CD14-positive monocyte (primary cell): ENCODE measurements at regions not wholly inside any gene's neighbourhood (a gene's known extent, or its start where the extent isn't known, plus 50 kb on each side); places are given as distances from the start of the nearest gene placed in this dataset.

Source experiments
- DNase-seq, 3 donors: peaks; one replicate each; pipeline ENCODE4 v3.0.0-alpha.2; 2011 to 2022
- H2AFZ ChIP-seq: 2 replicates; pipeline ENCODE4 v1.6.0; 2012; ENCODE audit warnings: mild to moderate bottlenecking, low read depth, low read length, inconsistent platforms; ENCODE audit not compliant: insufficient read depth, poor library complexity, severe bottlenecking
- H3K27ac ChIP-seq, 2 donors: 1 replicate in 1 of 2; 2 replicates in 1 of 2; pipeline ENCODE4 v1.5.1; 2012 to 2013; ENCODE audit warnings: low read length in 2 of 2, control low read depth in 1 of 2, inconsistent platforms in 1 of 2, low read depth in 1 of 2, mild to moderate bottlenecking in 1 of 2
- H3K27me3 ChIP-seq, 2 donors: one replicate each; pipeline versions ENCODE4 v1.6.0 to v1.6.1; 2011 to 2013; ENCODE audit warnings: low read length in 2 of 2; ENCODE audit not compliant: control insufficient read depth in 2 of 2, insufficient read depth in 2 of 2
- H3K36me3 ChIP-seq, 2 donors: replicated peaks in 1 of 2; 1 replicate in 1 of 2; 2 replicates in 1 of 2; pipeline versions ENCODE4 v1.5.1 to v1.6.1; 2012 to 2013; ENCODE audit warnings: low read length in 2 of 2, control low read depth in 1 of 2, inconsistent platforms in 1 of 2, mild to moderate bottlenecking in 1 of 2; ENCODE audit not compliant: insufficient read depth in 2 of 2, control insufficient read depth in 1 of 2
- H3K4me1 ChIP-seq, 2 donors: 1 replicate in 1 of 2; 2 replicates in 1 of 2; pipeline versions ENCODE4 v1.5.1 to v1.6.1; 2012 to 2013; ENCODE audit warnings: low read length in 2 of 2, control low read depth in 1 of 2, inconsistent platforms in 1 of 2, mild to moderate bottlenecking in 1 of 2, moderate library complexity in 1 of 2; ENCODE audit not compliant: insufficient read depth in 2 of 2, control insufficient read depth in 1 of 2
- H3K4me2 ChIP-seq: replicated peaks from 2 replicates; pipeline ENCODE3; 2012; ENCODE audit warnings: low read length, moderate library complexity, mild to moderate bottlenecking; ENCODE audit not compliant: poor library complexity, severe bottlenecking; ENCODE audit errors: extremely low read depth
- H3K4me3 ChIP-seq, 3 experiments: fragments of 200-600 bp in 1 of 3; sonication (generic) in 1 of 3; replicated peaks in 1 of 3; 1 replicate in 2 of 3; 2 replicates in 1 of 3; pipeline ENCODE4 v1.5.1; 2011 to 2013; ENCODE audit warnings: low read length in 3 of 3, mild to moderate bottlenecking in 3 of 3, control low read depth in 2 of 3, low read depth in 2 of 3, inconsistent platforms in 1 of 3, moderate library complexity in 1 of 3
- H3K79me2 ChIP-seq: 2 replicates; pipeline ENCODE4 v1.6.0; 2012; ENCODE audit warnings: mild to moderate bottlenecking, control low read depth, inconsistent platforms, low read length, moderate library complexity; ENCODE audit not compliant: insufficient read depth
- H3K9ac ChIP-seq: 2 replicates; pipeline ENCODE4 v1.6.0; 2017; ENCODE audit warnings: low read length, mild to moderate bottlenecking; ENCODE audit not compliant: insufficient read depth, poor library complexity, severe bottlenecking
- H3K9me3 ChIP-seq, 2 donors: replicated peaks in 1 of 2; 1 replicate in 1 of 2; 2 replicates in 1 of 2; pipeline versions ENCODE4 v1.5.1 to v1.6.1; 2012 to 2013; ENCODE audit warnings: low read length in 2 of 2, control low read depth in 1 of 2; ENCODE audit not compliant: control insufficient read depth in 1 of 2, insufficient read depth in 1 of 2
- H4K20me1 ChIP-seq: 2 replicates; pipeline ENCODE4 v1.6.0; 2012; ENCODE audit warnings: mild to moderate bottlenecking, low read length, control low read depth, moderate library complexity; ENCODE audit not compliant: insufficient read depth
- H3K27ac Mint-ChIP-seq, 7 donors: one replicate each; pipeline ENCODE4 v1.8.0; 2020; ENCODE audit warnings: mild to moderate bottlenecking in 7 of 7, mixed read lengths in 7 of 7, moderate library complexity in 6 of 7, inconsistent platforms in 2 of 7
- H3K27me3 Mint-ChIP-seq, 3 donors: one replicate each; pipeline ENCODE4 v1.8.0; 2021 to 2022; ENCODE audit warnings: low read depth in 3 of 3, mild to moderate bottlenecking in 3 of 3, mixed read lengths in 3 of 3, moderate library complexity in 3 of 3, inconsistent platforms in 1 of 3
- H3K36me3 Mint-ChIP-seq, 2 donors: one replicate each; pipeline ENCODE4 v1.8.0; 2020; ENCODE audit warnings: mixed read lengths in 2 of 2, inconsistent platforms in 1 of 2, mild to moderate bottlenecking in 1 of 2
- H3K4me1 Mint-ChIP-seq: one replicate; pipeline ENCODE4 v1.8.0; 2020; ENCODE audit warnings: mild to moderate bottlenecking, mixed read lengths
- H3K4me3 Mint-ChIP-seq, 2 donors: one replicate each; pipeline ENCODE4 v1.8.0; 2020; ENCODE audit warnings: mild to moderate bottlenecking in 2 of 2, mixed read lengths in 2 of 2, moderate library complexity in 1 of 2
- H3K9me3 Mint-ChIP-seq, 7 donors: one replicate each; pipeline ENCODE4 v1.8.0; 2020 to 2022; ENCODE audit warnings: mixed read lengths in 7 of 7, mild to moderate bottlenecking in 6 of 7, moderate library complexity in 6 of 7, inconsistent platforms in 2 of 7
- WGBS: methylation state at CpG from one replicate; pipeline ENCODE4 v1.1.5; 2013; ENCODE audit warnings: missing lambda C conversion rate; ENCODE audit not compliant: insufficient coverage; 5-methylcytosine and 5-hydroxymethylcytosine counted together
- intact Hi-C, 2 donors: fragments of 100-400 bp; cut with micrococcal nuclease; formaldehyde crosslinking; loops; one replicate each; pipeline versions ENCODE4 v1.15.0 to v1.15.1; 2023
- TF ChIP-seq, protein P1 (sequence below): fragments of 200-600 bp; IDR thresholded peaks from one replicate; pipeline ENCODE4 v1.8.0; 2022; ENCODE audit warnings: antibody characterized with exemption, mild to moderate bottlenecking

DNA sequence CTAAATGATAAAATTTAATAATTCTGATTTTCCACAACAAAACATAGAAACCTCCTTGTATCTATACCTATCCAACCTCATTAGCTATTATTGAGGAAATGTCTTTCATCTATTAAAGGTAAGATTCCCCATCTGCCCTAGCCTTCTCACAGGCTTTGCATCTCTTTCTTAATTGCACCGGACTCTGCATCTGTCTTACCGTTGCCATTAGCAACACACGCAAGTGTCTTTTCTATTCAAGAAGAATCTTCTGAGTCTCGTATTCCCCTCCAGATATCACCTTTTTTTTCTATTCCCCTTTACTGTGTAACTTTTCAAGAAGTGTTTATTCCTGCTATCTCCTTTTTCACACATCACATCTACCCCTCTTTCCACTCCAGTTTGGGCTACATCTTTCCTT is 500.0 kb downstream of the NOVA1 start:
- no peak overlapping the region for H3K4me2 ChIP-seq
- H3K4me3 Mint-ChIP-seq: no peak overlapping the region
- H3K4me1 Mint-ChIP-seq: no peaks in the 10 kb centered on the region
- no peaks in the 10 kb centered on the region for H3K27me3 ChIP-seq
- H3K9ac ChIP-seq: no peak overlapping the region
- 60% methylated on average over 3 of the region's 4 CpGs for WGBS
- TF ChIP-seq, protein P1, sequence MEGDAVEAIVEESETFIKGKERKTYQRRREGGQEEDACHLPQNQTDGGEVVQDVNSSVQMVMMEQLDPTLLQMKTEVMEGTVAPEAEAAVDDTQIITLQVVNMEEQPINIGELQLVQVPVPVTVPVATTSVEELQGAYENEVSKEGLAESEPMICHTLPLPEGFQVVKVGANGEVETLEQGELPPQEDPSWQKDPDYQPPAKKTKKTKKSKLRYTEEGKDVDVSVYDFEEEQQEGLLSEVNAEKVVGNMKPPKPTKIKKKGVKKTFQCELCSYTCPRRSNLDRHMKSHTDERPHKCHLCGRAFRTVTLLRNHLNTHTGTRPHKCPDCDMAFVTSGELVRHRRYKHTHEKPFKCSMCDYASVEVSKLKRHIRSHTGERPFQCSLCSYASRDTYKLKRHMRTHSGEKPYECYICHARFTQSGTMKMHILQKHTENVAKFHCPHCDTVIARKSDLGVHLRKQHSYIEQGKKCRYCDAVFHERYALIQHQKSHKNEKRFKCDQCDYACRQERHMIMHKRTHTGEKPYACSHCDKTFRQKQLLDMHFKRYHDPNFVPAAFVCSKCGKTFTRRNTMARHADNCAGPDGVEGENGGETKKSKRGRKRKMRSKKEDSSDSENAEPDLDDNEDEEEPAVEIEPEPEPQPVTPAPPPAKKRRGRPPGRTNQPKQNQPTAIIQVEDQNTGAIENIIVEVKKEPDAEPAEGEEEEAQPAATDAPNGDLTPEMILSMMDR: no peak
- no peaks in the 10 kb centered on the region for H3K36me3 Mint-ChIP-seq
- H3K36me3 ChIP-seq: no peaks in the 10 kb centered on the region
- no peak overlapping the region for H3K4me3 ChIP-seq
- DNase-seq: no peak
- no peaks in the 10 kb centered on the region for H4K20me1 ChIP-seq
- peaks cover 0 to 4% (median 0%) of the 10 kb centered on the region in 7 donors for H3K9me3 Mint-ChIP-seq
- H3K4me1 ChIP-seq: no peaks in the 10 kb centered on the region
- H3K79me2 ChIP-seq: no peaks in the 10 kb centered on the region
- no peak overlapping the region for H3K27ac ChIP-seq
- H2AFZ ChIP-seq: no peak overlapping the region
- peaks cover 0 to 1% (median 0%) of the 10 kb centered on the region in 3 donors for H3K27me3 Mint-ChIP-seq
- H3K27ac Mint-ChIP-seq: no peak overlapping the region
- H3K9me3 ChIP-seq: no peaks in the 10 kb centered on the region
- intact Hi-C loops: no loop called here

DNA sequence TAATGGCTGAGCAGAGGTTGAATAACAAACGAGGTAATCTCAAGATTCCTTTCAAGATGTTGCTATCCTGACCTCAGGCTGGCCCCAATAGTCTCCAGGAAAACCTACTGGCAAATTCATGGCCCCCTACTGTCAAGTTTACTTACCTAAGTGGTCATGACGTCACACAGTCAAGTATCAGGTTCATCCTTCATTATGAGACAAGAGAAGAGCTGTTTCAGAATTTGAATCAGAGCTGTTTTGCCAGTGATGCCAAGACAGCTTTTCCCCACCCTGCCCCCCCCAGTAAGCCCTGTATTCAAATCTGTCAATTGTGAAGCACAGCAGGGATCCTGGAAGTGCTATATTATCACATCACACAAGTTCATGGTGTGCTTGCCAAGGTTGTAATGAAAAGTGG is 509.6 kb downstream of the NOVA1 start:
- 43% methylated on average over 1 of the region's 2 CpGs for WGBS
- Histone ChIP-seq H4K20me1 (no peaks in the 10 kb centered on the region), H3K4me1 (no peaks in the 10 kb centered on the region), H3K27me3 (no peaks in the 10 kb centered on the region), H3K27ac (no peak overlapping the region), H3K4me3 (no peak overlapping the region), H3K9me3 (peaks cover 0 to 2% of the 10 kb centered on the region in 2 donors), H2AFZ (no peak overlapping the region), H3K36me3 (no peaks in the 10 kb centered on the region), H3K4me2 (no peak overlapping the region), H3K9ac (no peak overlapping the region), H3K79me2 (no peaks in the 10 kb centered on the region)
- intact Hi-C loops: no loop called here
- no peaks in the 10 kb centered on the region for H3K4me1 Mint-ChIP-seq
- H3K36me3 Mint-ChIP-seq: no peaks in the 10 kb centered on the region
- peaks cover 0 to 11% (median 3%) of the 10 kb centered on the region in 7 donors for H3K9me3 Mint-ChIP-seq
- no peak overlapping the region for H3K4me3 Mint-ChIP-seq
- TF ChIP-seq, protein P1: no peak
- DNase-seq: no peak
- no peak overlapping the region for H3K27ac Mint-ChIP-seq
- no peaks in the 10 kb centered on the region for H3K27me3 Mint-ChIP-seq
